ENCODE measurements at regions not wholly inside any gene's neighbourhood (a gene's known extent, or its start where the extent isn't known, plus 50 kb on each side); places are given as distances from the start of the nearest gene placed in this dataset.

GRCh38 chr6:15087186-15087589 lies 158.7 kb upstream of the JARID2 start:
- no peaks in the 10 kb centered on the region for H3K36me3 ChIP-seq (ENCODE audit: control insufficient read depth in 2 of 2, insufficient read depth in 1 of 2, low read length in 2 of 2)
- ChIA-PET CTCF (interaction anchor here (0.6 to 1.2 kb wide), 4 partner anchors 13 to 209 kb away, joined by 3 to 4 read pairs (median 4); no protein-coding TSS in a partner anchor), POLR2A (no interaction called here)
- H3K9me3 ChIP-seq (ENCODE audit: control insufficient read depth, insufficient read depth, low read depth, low read length), result no peaks in the 10 kb centered on the region
- no peak overlapping the region for H3K4me3 ChIP-seq (ENCODE audit: low read depth, low read length)
- H3K27ac ChIP-seq (ENCODE audit: extremely low read depth, low read depth, low read length), result no peak overlapping the region
- TF ChIP-seq HOXC10 (CRISPR knock-in tag; IDR thresholded peaks at IDR 0.05) (no peak), ZNF132 (tag by site-specific recombination; IDR thresholded peaks at IDR 0.05; ENCODE audit: borderline replicate concordance) (no peak), ZNF776 (tag by site-specific recombination; IDR thresholded peaks at IDR 0.05; ENCODE audit: borderline replicate concordance) (no peak), ZNF664 (tag by site-specific recombination; IDR thresholded peaks at IDR 0.05) (no peak), MEIS1 (CRISPR knock-in tag; IDR thresholded peaks at IDR 0.05; ENCODE audit: borderline replicate concordance) (no peak), ZNF510 (tag by site-specific recombination; IDR thresholded peaks at IDR 0.05; ENCODE audit: insufficient replicate concordance) (no peak), IKZF3 (tag by site-specific recombination; IDR thresholded peaks at IDR 0.05) (no peak), ZSCAN23 (tag by site-specific recombination; IDR thresholded peaks at IDR 0.05) (no peak), ZNF785 (tag by site-specific recombination; IDR thresholded peaks at IDR 0.05) (no peak), PRDM6 (tag by site-specific recombination; IDR thresholded peaks at IDR 0.05) (no peak), ZNF266 (tag by site-specific recombination; IDR thresholded peaks at IDR 0.05; ENCODE audit: low read depth) (no peak), ZNF777 (tag by site-specific recombination; IDR thresholded peaks at IDR 0.05; ENCODE audit: borderline replicate concordance) (no peak), GLIS1 (tag by site-specific recombination; IDR thresholded peaks at IDR 0.05) (no peak), ZNF658 (tag by site-specific recombination; IDR thresholded peaks at IDR 0.05) (no peak), ZNF692 (tag by site-specific recombination; IDR thresholded peaks at IDR 0.05) (no peak), ZFP3 (tag by site-specific recombination; IDR thresholded peaks at IDR 0.05; ENCODE audit: low read depth) (no peak), ZNF530 (tag by site-specific recombination; IDR thresholded peaks at IDR 0.05; ENCODE audit: low read depth) (no peak), GFI1B (tag by site-specific recombination; IDR thresholded peaks at IDR 0.05) (no peak), GLI4 (tag by site-specific recombination; IDR thresholded peaks at IDR 0.05) (no peak)
- H3K4me1 ChIP-seq (ENCODE audit: control insufficient read depth, insufficient read depth, low read length), result peaks cover 4% of the 10 kb centered on the region; the same call in 1 of the 2 replicates

GRCh38 chr6:15088904-15089568 lies 156.8 kb upstream of the JARID2 start:
- Histone ChIP-seq H3K4me1 (ENCODE audit: control insufficient read depth, insufficient read depth, low read length) (peaks cover 4% of the 10 kb centered on the region; the same call in 1 of the 2 replicates), H3K36me3 (ENCODE audit: control insufficient read depth in 2 of 2, insufficient read depth in 1 of 2, low read length in 2 of 2) (no peaks in the 10 kb centered on the region), H3K27ac (ENCODE audit: extremely low read depth, low read depth, low read length) (no peak overlapping the region), H3K4me3 (ENCODE audit: low read depth, low read length) (no peak overlapping the region), H3K9me3 (ENCODE audit: control insufficient read depth, insufficient read depth, low read depth, low read length) (no peaks in the 10 kb centered on the region)
- peak; percentile 54 for TF ChIP-seq YY2 (tag by site-specific recombination; IDR thresholded peaks at IDR 0.05)
- TF ChIP-seq ZBTB48 (tag by site-specific recombination; IDR thresholded peaks at IDR 0.05), result no peak
- peak; percentile 69 for TF ChIP-seq PRDM1 (tag by site-specific recombination; IDR thresholded peaks at IDR 0.05)
- peak; percentile 44; the same call in 1 of the 2 replicates for TF ChIP-seq YY1 (tag by site-specific recombination; IDR thresholded peaks at IDR 0.05)
- no peak for TF ChIP-seq KLF10 (tag by site-specific recombination; IDR thresholded peaks at IDR 0.05)
- ChIA-PET CTCF (interaction anchor here (0.7 kb wide), 1 partner anchor 203 kb away, joined by 3 read pairs; no protein-coding TSS in a partner anchor), POLR2A (no interaction called here)
